ENCODE measurements at regions not wholly inside any gene's neighbourhood (a gene's known extent, or its start where the extent isn't known, plus 50 kb on each side); places are given as distances from the start of the nearest gene placed in this dataset.
"Not testable (repeated sequence)": the region's sequence is repeated elsewhere in the genome, so short reads cannot be mapped to it uniquely, and the experiment has no call there.

GRCh38 chr6:56739836-56740815 is 97.4 kb upstream of the DST start:
- no peak for DNase-seq

GRCh38 chr6:56736804-56737203 is 94.1 kb upstream of the DST start:
- no peak for DNase-seq

GRCh38 chr6:56734335-56734734 is 91.6 kb upstream of the DST start:
- DNase-seq, result no peak

- no peak for DNase-seq
These were observed 90.6 kb upstream of the DST start for GRCh38 chr6:56733211-56733697.

GRCh38 chr6:56732517-56732916 is 89.8 kb upstream of the DST start:
- no peak for DNase-seq

- DNase-seq, result peak; percentile 18
These were observed 88.2 kb upstream of the DST start for GRCh38 chr6:56730663-56731529.

- no peak for DNase-seq
These were observed 87.0 kb upstream of the DST start for GRCh38 chr6:56729719-56730118.

GRCh38 chr6:56729166-56729565 is 86.5 kb upstream of the DST start:
- not testable (repeated sequence) for DNase-seq

GRCh38 chr6:56727097-56727850 is 84.6 kb upstream of the DST start:
- DNase-seq, result no peak

GRCh38 chr6:56725254-56725653 is 82.6 kb upstream of the DST start:
- DNase-seq, result no peak

GRCh38 chr6:56724455-56724854 is 81.8 kb upstream of the DST start:
- no peak for DNase-seq

- DNase-seq, result no peak
These were observed 78.2 kb upstream of the DST start for GRCh38 chr6:56720882-56721281.

- not testable (repeated sequence) for DNase-seq
These were observed 77.5 kb upstream of the DST start for GRCh38 chr6:56720202-56720601.

GRCh38 chr6:56719315-56720058 is 76.8 kb upstream of the DST start:
- DNase-seq, result not testable (repeated sequence)

- no peak for DNase-seq
These were observed 75.5 kb upstream of the DST start for GRCh38 chr6:56718236-56718635.

- DNase-seq, result no peak
These were observed 73.5 kb upstream of the DST start for GRCh38 chr6:56716229-56716628.

GRCh38 chr6:56715741-56716140 is 73.1 kb upstream of the DST start:
- no peak for DNase-seq

- DNase-seq, result peak; percentile 69
These were observed 72.3 kb upstream of the DST start for GRCh38 chr6:56714982-56715456.

- DNase-seq, result no peak
These were observed 71.6 kb upstream of the DST start for GRCh38 chr6:56714273-56714672.

- peak; percentile 22 for DNase-seq
These were observed 70.6 kb upstream of the DST start for GRCh38 chr6:56713254-56713672.

- no peak for DNase-seq
These were observed 68.3 kb upstream of the DST start for GRCh38 chr6:56710967-56711366.

- DNase-seq, result no peak
These were observed 67.0 kb upstream of the DST start for GRCh38 chr6:56709650-56710049.

Data from T1000 (cell line).